ENCODE measurements at regions not wholly inside any gene's neighbourhood (a gene's known extent, or its start where the extent isn't known, plus 50 kb on each side); places are given as distances from the start of the nearest gene placed in this dataset.

- H3K36me3 Mint-ChIP-seq (ENCODE audit: low read depth) = no peaks in the 10 kb centered on the region
- POLR2A ChIA-PET = no interaction called here
- no peaks in the 10 kb centered on the region for H3K9me3 Mint-ChIP-seq
- H3K4me3 Mint-ChIP-seq = no peak overlapping the region
- intact Hi-C loops (cut with micrococcal nuclease) = no loop called here
- no peak overlapping the region for H3K27ac Mint-ChIP-seq
- H3K27me3 Mint-ChIP-seq = peaks cover 2% of the 10 kb centered on the region
- CTCF ChIA-PET = no interaction called here
- TF ChIP-seq CTCF (IDR thresholded peaks at IDR 0.05) = no peak
- no peaks in the 10 kb centered on the region for H3K4me1 Mint-ChIP-seq
- no peak for DNase-seq
- ATAC-seq (ENCODE audit: low read depth) = no peak
Measured at GRCh38 chr7:41152179-41152678, 550.7 kb downstream of the INHBA start.

- POLR2A ChIA-PET = no interaction called here
- no peaks in the 10 kb centered on the region for H3K4me1 Mint-ChIP-seq
- H3K9me3 Mint-ChIP-seq = no peaks in the 10 kb centered on the region
- ATAC-seq (ENCODE audit: low read depth) (no peak), DNase-seq (no peak)
- H3K27ac Mint-ChIP-seq = no peak overlapping the region
- CTCF ChIA-PET = no interaction called here
- intact Hi-C loops (cut with micrococcal nuclease) = no loop called here
- no peak for TF ChIP-seq CTCF (IDR thresholded peaks at IDR 0.05)
- H3K36me3 Mint-ChIP-seq (ENCODE audit: low read depth) = no peaks in the 10 kb centered on the region
- H3K4me3 Mint-ChIP-seq = no peak overlapping the region
- H3K27me3 Mint-ChIP-seq = peaks cover 2% of the 10 kb centered on the region
Measured at GRCh38 chr7:41149576-41149975, 553.3 kb downstream of the INHBA start.

- no peak for DNase-seq
- H3K4me1 Mint-ChIP-seq = no peaks in the 10 kb centered on the region
- H3K9me3 Mint-ChIP-seq = no peaks in the 10 kb centered on the region
- H3K36me3 Mint-ChIP-seq (ENCODE audit: low read depth) = no peaks in the 10 kb centered on the region
- ChIA-PET POLR2A (no interaction called here), CTCF (no interaction called here)
- intact Hi-C loops (cut with micrococcal nuclease) = no loop called here
- no peak overlapping the region for H3K27ac Mint-ChIP-seq
- ATAC-seq (ENCODE audit: low read depth) = no peak
- H3K4me3 Mint-ChIP-seq = no peak overlapping the region
- no peak for TF ChIP-seq CTCF (IDR thresholded peaks at IDR 0.05)
- H3K27me3 Mint-ChIP-seq = peaks cover 2% of the 10 kb centered on the region
Measured at GRCh38 chr7:41148521-41148951, 554.4 kb downstream of the INHBA start.

GRCh38 chr7:41147606-41148485 lies 555.0 kb downstream of the INHBA start:
- no peak overlapping the region for H3K27ac Mint-ChIP-seq
- ChIA-PET CTCF (no interaction called here), POLR2A (no interaction called here)
- peaks cover 2% of the 10 kb centered on the region for H3K27me3 Mint-ChIP-seq
- no peaks in the 10 kb centered on the region for H3K4me1 Mint-ChIP-seq
- no peaks in the 10 kb centered on the region for H3K36me3 Mint-ChIP-seq (ENCODE audit: low read depth)
- ATAC-seq (ENCODE audit: low read depth) (no peak), DNase-seq (no peak)
- H3K4me3 Mint-ChIP-seq = no peak overlapping the region
- intact Hi-C loops (cut with micrococcal nuclease) = no loop called here
- TF ChIP-seq CTCF (IDR thresholded peaks at IDR 0.05) = no peak
- no peaks in the 10 kb centered on the region for H3K9me3 Mint-ChIP-seq

GRCh38 chr7:41146429-41146828 lies 556.5 kb downstream of the INHBA start:
- TF ChIP-seq CTCF (IDR thresholded peaks at IDR 0.05) = no peak
- H3K4me3 Mint-ChIP-seq = no peak overlapping the region
- H3K9me3 Mint-ChIP-seq = no peaks in the 10 kb centered on the region
- no peaks in the 10 kb centered on the region for H3K27me3 Mint-ChIP-seq
- POLR2A ChIA-PET = no interaction called here
- intact Hi-C loops (cut with micrococcal nuclease) = no loop called here
- ATAC-seq (ENCODE audit: low read depth) (no peak), DNase-seq (no peak)
- no peaks in the 10 kb centered on the region for H3K4me1 Mint-ChIP-seq
- H3K36me3 Mint-ChIP-seq (ENCODE audit: low read depth) = no peaks in the 10 kb centered on the region
- H3K27ac Mint-ChIP-seq = no peak overlapping the region
- CTCF ChIA-PET = no interaction called here
